ENCODE measurements at regions not wholly inside any gene's neighbourhood (a gene's known extent, or its start where the extent isn't known, plus 50 kb on each side); places are given as distances from the start of the nearest gene placed in this dataset.

DNA sequence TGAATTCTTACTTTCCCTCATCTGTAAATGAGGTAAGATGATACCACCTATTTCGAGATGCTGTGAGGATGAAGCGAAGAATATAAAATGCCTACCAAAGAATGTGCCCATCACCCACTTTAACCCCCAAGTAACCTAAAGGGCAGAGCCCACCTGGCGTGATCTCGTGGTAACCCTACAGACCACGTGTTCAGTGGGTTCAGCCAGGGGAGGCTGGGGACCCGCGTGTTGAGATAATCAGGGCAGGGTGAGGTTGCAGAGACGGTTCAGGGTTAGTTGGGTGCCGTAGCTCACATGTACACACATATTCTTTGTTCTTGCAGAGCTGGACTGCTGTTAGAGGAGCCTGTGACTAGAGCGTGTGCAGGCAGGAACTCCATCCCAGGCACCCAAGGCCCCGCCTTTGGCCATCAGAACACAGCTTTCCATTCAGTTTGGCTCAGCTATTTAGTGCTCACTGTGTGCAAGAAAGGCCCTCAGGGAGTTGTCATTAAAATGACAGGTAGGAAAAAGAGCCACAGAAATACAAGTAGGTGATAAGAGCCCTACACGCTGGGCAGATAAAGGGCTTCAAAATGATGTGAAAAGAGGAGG, 56.5 kb upstream of the HAND1 start:
- FAIRE-seq (no peak), DNase-seq (ENCODE audit: insufficient read length, low spot score) (no peak)

DNA sequence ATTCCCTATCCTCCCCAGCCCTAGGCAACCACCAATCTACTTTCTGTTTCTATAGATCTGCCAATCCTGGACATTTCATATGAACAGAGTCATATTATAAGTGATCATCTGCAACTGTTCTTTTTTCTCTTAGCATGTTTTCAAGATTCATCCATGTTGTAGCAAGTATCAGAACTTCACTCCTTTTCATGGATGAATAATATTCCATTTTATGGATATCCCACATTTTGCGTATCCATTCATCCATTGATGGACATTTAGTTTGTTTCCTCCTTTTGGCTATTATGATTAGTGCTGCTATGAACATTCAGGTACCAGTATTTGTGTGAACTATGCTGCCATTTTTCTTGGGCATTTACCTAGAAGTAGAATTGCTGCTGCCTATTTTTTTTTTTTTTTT, 51.3 kb upstream of the HAND1 start:
- TF ChIP-seq POLR2A (IDR thresholded peaks at IDR 0.05; ENCODE audit: low read depth, low read length) = no peak
- no peak for TF ChIP-seq PAX5 (IDR thresholded peaks at IDR 0.05; ENCODE audit: insufficient read depth, low read length, severe bottlenecking)
- no peak for TF ChIP-seq SPI1 (IDR thresholded peaks at IDR 0.05; ENCODE audit: low read depth, low read length)
- no peak for TF ChIP-seq POLR2AphosphoS5 (IDR thresholded peaks at IDR 0.05; ENCODE audit: low read depth, low read length)
- no peak for TF ChIP-seq TAF1 (IDR thresholded peaks at IDR 0.05; ENCODE audit: low read depth, low read length)
- TF ChIP-seq POU2F2 (IDR thresholded peaks at IDR 0.05; ENCODE audit: low read depth, low read length) = no peak
- FAIRE-seq = no peak
- no peak for DNase-seq (ENCODE audit: insufficient read length, low spot score)

More for the DNA sequence above, 56.5 kb upstream of the HAND1 start:
- TF ChIP-seq TAF1 (IDR thresholded peaks at IDR 0.05; ENCODE audit: low read depth, low read length) (no peak), SPI1 (IDR thresholded peaks at IDR 0.05; ENCODE audit: low read depth, low read length) (no peak), POLR2AphosphoS5 (IDR thresholded peaks at IDR 0.05; ENCODE audit: low read depth, low read length) (no peak), POLR2A (IDR thresholded peaks at IDR 0.05; ENCODE audit: low read depth, low read length) (no peak), POU2F2 (IDR thresholded peaks at IDR 0.05; ENCODE audit: low read depth, low read length) (no peak), PAX5 (IDR thresholded peaks at IDR 0.05; ENCODE audit: insufficient read depth, low read length, severe bottlenecking) (no peak)

GRCh38 chr5:154528005-154528594, 50.1 kb upstream of the HAND1 start:
- no peak for FAIRE-seq
- DNase-seq (ENCODE audit: insufficient read length, low spot score) = no peak
- TF ChIP-seq TAF1 (IDR thresholded peaks at IDR 0.05; ENCODE audit: low read depth, low read length) (no peak), SPI1 (IDR thresholded peaks at IDR 0.05; ENCODE audit: low read depth, low read length) (no peak), POU2F2 (IDR thresholded peaks at IDR 0.05; ENCODE audit: low read depth, low read length) (no peak), PAX5 (IDR thresholded peaks at IDR 0.05; ENCODE audit: insufficient read depth, low read length, severe bottlenecking) (no peak), POLR2AphosphoS5 (IDR thresholded peaks at IDR 0.05; ENCODE audit: low read depth, low read length) (no peak), POLR2A (IDR thresholded peaks at IDR 0.05; ENCODE audit: low read depth, low read length) (no peak)
